K562 (cell line): ENCODE measurements at regions not wholly inside any gene's neighbourhood (a gene's known extent, or its start where the extent isn't known, plus 50 kb on each side); places are given as distances from the start of the nearest gene placed in this dataset.

Experiments used
- ATAC-seq: fragments of 200-7000 bp; cut with Tn5 transposase; 3 replicates; pipeline ENCODE4 v1.9.1; 2020; ENCODE audit warnings: moderate library complexity
- BruUV-seq: library from RNA; stranded (reverse); fragments of 400-500 nt; replicated peaks from 2 replicates; lab custom pipeline; 2021; lab: Mats Ljungman, UMichigan
- CTCF ChIA-PET: fragments of 300-600 bp; formaldehyde crosslinking; extraction: SDS; loops from one replicate; lab custom pipeline; 2021; ENCODE audit warnings: low intra/inter-chr PET ratio; lab: Yijun Ruan, JAX
- POLR2A ChIA-PET: fragments of 300-600, 350-650 bp; sonication (Branson Sonifier 250); formaldehyde crosslinking; extraction: SDS; loops from one replicate; lab custom pipeline; 2021; ENCODE audit warnings: antibody characterized with exemption, inconsistent platforms; lab: Yijun Ruan, JAX
- DNase-seq, 4 experiments: peaks; one replicate each; pipeline versions ENCODE4 v3.0.0 to v3.0.0-alpha.2; 2011 to 2018; ENCODE audit warnings: low spot score in 3 of 4, mixed read lengths in 3 of 4; ENCODE audit errors: extremely low read depth in 1 of 4
- FAIRE-seq: peaks from 2 replicates; lab custom pipeline; 2011; peaks lifted over from hg19 to GRCh38; lab: Jason Lieb, UNC
- H2AFZ ChIP-seq: 2 replicates; pipeline ENCODE4 v1.6.0; 2011; ENCODE audit warnings: low read depth, low read length, control low read depth, inconsistent platforms
- H3K27ac ChIP-seq: fragments of 200-600 bp; 3 replicates; pipeline ENCODE4 v1.8.0; 2011; ENCODE audit warnings: low read depth, mild to moderate bottlenecking, control low read depth, inconsistent platforms, low read length, moderate library complexity, mixed read lengths; ENCODE audit errors: extremely low read depth
- H3K27me3 ChIP-seq, 2 experiments: fragments of 300-600 bp in 1 of 2; 2 replicates in 1 of 2; 3 replicates in 1 of 2; pipeline versions ENCODE4 v1.6.0 to v1.8.0; 2011; ENCODE audit warnings: inconsistent platforms in 2 of 2, low read length in 2 of 2, mild to moderate bottlenecking in 1 of 2, mixed read lengths in 1 of 2, moderate library complexity in 1 of 2; ENCODE audit not compliant: control insufficient read depth in 2 of 2, insufficient read depth in 2 of 2
- H3K36me3 ChIP-seq: fragments of 300-600 bp; 3 replicates; pipeline ENCODE4 v1.8.0; 2011; ENCODE audit warnings: mild to moderate bottlenecking, low read length, inconsistent platforms; ENCODE audit not compliant: control insufficient read depth, insufficient read depth
- H3K4me1 ChIP-seq, 2 experiments: fragments of 200-600 bp in 1 of 2; replicated peaks in 1 of 2; 2 replicates in 1 of 2; 3 replicates in 1 of 2; pipeline versions ENCODE4 v1.5.1 to v1.8.0; 2011; ENCODE audit warnings: inconsistent platforms in 2 of 2, low read length in 2 of 2, mild to moderate bottlenecking in 1 of 2, mixed read lengths in 1 of 2, moderate library complexity in 1 of 2; ENCODE audit not compliant: control insufficient read depth in 2 of 2, insufficient read depth in 2 of 2
- H3K4me2 ChIP-seq: 2 replicates; pipeline ENCODE4 v1.6.1; 2011; ENCODE audit warnings: low read length, control low read depth, inconsistent platforms, mixed read lengths; ENCODE audit not compliant: insufficient read depth
- H3K4me3 ChIP-seq: fragments of 200-600 bp; sonication (generic), shearing (Covaris generic); 2 replicates; pipeline ENCODE4 v1.5.1; 2016; ENCODE audit warnings: control low read depth, inconsistent platforms
- H3K79me2 ChIP-seq: fragments of 200-600 bp; 3 replicates; pipeline ENCODE4 v1.8.0; 2011; ENCODE audit warnings: low read length, inconsistent platforms; ENCODE audit not compliant: control insufficient read depth, insufficient read depth
- H3K9ac ChIP-seq, 2 experiments: 2 replicates each; pipeline versions ENCODE4 v1.6.0 to v1.6.1; 2011; ENCODE audit warnings: low read depth in 2 of 2, low read length in 2 of 2, control low read depth in 1 of 2, inconsistent platforms in 1 of 2, mild to moderate bottlenecking in 1 of 2, mixed read lengths in 1 of 2; ENCODE audit not compliant: insufficient read depth in 1 of 2
- H3K9me1 ChIP-seq: one replicate; pipeline ENCODE4 v1.6.0; 2011; ENCODE audit warnings: inconsistent platforms, mild to moderate bottlenecking, low read length, moderate library complexity; ENCODE audit not compliant: control insufficient read depth, insufficient read depth
- H3K9me3 ChIP-seq: replicated peaks from 2 replicates; pipeline ENCODE4 v1.5.1; 2011; ENCODE audit warnings: low read depth, low read length, inconsistent platforms; ENCODE audit not compliant: control insufficient read depth, insufficient read depth
- H4K20me1 ChIP-seq: replicated peaks from 2 replicates; pipeline ENCODE4 v1.6.1; 2011; ENCODE audit warnings: low read length, inconsistent platforms, mixed read lengths; ENCODE audit not compliant: control insufficient read depth, insufficient read depth
- BMI1 ChIP-seq: fragments of 150-350 bp; IDR thresholded peaks from 2 replicates; pipeline ENCODE4 v1.6.1; 2014; ENCODE audit warnings: low read length
- MYBL2 ChIP-seq, 2 experiments: fragments of 450-650 bp in 1 of 2; sonication (generic) in 1 of 2; formaldehyde crosslinking in 1 of 2; IDR thresholded peaks; 2 replicates each; pipeline versions ENCODE4 v1.6.1 to v1.8.1; 2017 to 2022; ENCODE audit warnings: borderline replicate concordance in 1 of 2, inconsistent platforms in 1 of 2, low read depth in 1 of 2, mild to moderate bottlenecking in 1 of 2, missing genetic modification reagents in 1 of 2, moderate library complexity in 1 of 2
- ZNF830 ChIP-seq: fragments of 250-450 bp; sonication (Bioruptor Pico); IDR thresholded peaks from 2 replicates; pipeline ENCODE4 v1.5.0; 2021; ENCODE audit warnings: mild to moderate bottlenecking
- WGBS: fragments of 100-300 bp; shearing (Covaris generic); methylation state at CpG from one replicate; pipeline ENCODE4 v1.1.6; 2016; ENCODE audit warnings: low coverage, mixed read lengths; ENCODE audit not compliant: insufficient coverage; ENCODE audit errors: missing lambda C conversion rate; 5-methylcytosine and 5-hydroxymethylcytosine counted together
- in situ Hi-C: fragments of 300-500 bp; cut with MboI; formaldehyde crosslinking; loops from 4 replicates; pipeline ENCODE4 v1.15.0; 2018; ENCODE audit warnings: inconsistent platforms, mixed read lengths
- intact Hi-C: fragments of 100-400 bp; cut with micrococcal nuclease; formaldehyde crosslinking; loops from 2 replicates; pipeline ENCODE4 v1.14.2; 2022
- TF ChIP-seq, protein P1 (sequence below): sonication (generic); formaldehyde crosslinking; IDR thresholded peaks from 2 replicates; pipeline ENCODE4 v1.8.0; 2022; ENCODE audit warnings: missing genetic modification reagents, mild to moderate bottlenecking, borderline replicate concordance
- TF ChIP-seq, protein P2 (sequence below): fragments of 250-450 bp; sonication (Bioruptor Pico); IDR thresholded peaks from 2 replicates; pipeline ENCODE4 v1.5.0; 2020; ENCODE audit warnings: mild to moderate bottlenecking
- TF ChIP-seq, protein P3 (sequence below), 2 experiments: IDR thresholded peaks in 1 of 2; conservative IDR thresholded peaks in 1 of 2; 2 replicates each; pipeline ENCODE4 v1.6.1; 2016; ENCODE audit warnings: low read depth in 2 of 2, mild to moderate bottlenecking in 1 of 2, missing compliant biosample characterization in 1 of 2, missing genetic modification characterization in 1 of 2, moderate library complexity in 1 of 2

DNA sequence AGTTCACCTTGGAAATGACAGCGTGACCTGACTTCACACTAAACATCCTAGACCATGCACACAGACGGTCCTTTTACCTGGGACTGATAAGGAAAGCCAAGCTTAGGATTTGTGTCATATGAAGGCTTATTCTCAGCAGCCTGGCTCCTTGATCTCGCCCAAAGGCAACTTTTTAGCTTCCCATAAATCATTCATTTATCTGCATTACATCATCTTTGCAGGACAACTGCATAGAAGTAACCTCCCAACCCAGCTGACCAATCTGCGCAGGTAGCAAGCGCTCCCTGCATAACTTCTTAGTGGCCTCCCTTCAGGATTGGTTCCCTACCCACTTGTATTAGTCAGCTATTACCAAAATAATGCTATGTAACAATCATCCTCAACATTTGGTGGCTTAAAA is 389.9 kb upstream of the PROK2 start (continued):
- no peak for TF ChIP-seq BMI1
- no peak for TF ChIP-seq ZNF830 (CRISPR knock-in tag)
- TF ChIP-seq, protein P1, sequence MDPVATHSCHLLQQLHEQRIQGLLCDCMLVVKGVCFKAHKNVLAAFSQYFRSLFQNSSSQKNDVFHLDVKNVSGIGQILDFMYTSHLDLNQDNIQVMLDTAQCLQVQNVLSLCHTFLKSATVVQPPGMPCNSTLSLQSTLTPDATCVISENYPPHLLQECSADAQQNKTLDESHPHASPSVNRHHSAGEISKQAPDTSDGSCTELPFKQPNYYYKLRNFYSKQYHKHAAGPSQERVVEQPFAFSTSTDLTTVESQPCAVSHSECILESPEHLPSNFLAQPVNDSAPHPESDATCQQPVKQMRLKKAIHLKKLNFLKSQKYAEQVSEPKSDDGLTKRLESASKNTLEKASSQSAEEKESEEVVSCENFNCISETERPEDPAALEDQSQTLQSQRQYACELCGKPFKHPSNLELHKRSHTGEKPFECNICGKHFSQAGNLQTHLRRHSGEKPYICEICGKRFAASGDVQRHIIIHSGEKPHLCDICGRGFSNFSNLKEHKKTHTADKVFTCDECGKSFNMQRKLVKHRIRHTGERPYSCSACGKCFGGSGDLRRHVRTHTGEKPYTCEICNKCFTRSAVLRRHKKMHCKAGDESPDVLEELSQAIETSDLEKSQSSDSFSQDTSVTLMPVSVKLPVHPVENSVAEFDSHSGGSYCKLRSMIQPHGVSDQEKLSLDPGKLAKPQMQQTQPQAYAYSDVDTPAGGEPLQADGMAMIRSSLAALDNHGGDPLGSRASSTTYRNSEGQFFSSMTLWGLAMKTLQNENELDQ (CRISPR knock-in tag) = no peak
- TF ChIP-seq, protein P2, sequence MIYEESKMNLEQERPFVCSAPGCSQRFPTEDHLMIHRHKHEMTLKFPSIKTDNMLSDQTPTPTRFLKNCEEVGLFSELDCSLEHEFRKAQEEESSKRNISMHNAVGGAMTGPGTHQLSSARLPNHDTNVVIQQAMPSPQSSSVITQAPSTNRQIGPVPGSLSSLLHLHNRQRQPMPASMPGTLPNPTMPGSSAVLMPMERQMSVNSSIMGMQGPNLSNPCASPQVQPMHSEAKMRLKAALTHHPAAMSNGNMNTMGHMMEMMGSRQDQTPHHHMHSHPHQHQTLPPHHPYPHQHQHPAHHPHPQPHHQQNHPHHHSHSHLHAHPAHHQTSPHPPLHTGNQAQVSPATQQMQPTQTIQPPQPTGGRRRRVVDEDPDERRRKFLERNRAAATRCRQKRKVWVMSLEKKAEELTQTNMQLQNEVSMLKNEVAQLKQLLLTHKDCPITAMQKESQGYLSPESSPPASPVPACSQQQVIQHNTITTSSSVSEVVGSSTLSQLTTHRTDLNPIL (CRISPR knock-in tag) = no peak

DNA sequence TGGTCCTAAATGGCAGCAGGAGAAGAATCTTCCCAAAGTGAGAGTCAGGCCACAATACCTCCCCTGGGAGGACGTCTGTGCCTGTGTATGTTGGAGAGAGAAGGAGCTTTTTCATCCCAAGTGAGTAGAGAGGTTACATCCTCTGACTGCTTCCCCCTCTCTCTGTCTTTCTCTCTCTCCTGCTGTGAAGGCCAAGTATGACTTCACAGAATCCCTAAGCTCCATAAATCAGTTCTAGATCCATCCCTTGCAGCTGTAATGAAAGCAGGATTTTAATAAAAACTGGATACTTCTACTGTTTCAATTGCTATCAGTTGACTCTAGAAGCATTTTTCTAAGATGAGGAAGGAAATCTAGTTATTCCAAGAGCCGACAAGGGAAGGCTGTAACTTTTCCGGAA is 389.1 kb upstream of the PROK2 start:
- H3K27ac ChIP-seq = no peak overlapping the region
- 29% methylated on average over 3 of the region's 3 CpGs for WGBS
- H3K4me1 ChIP-seq = peaks cover 27 to 50% of the 10 kb centered on the region in 2 experiments
- no peak overlapping the region for H3K9ac ChIP-seq
- ChIA-PET POLR2A (interaction anchor here (0.9 kb wide), 1 partner anchor 90 kb away, joined by 3 read pairs; no protein-coding TSS in a partner anchor), CTCF (no interaction called here)
- DNase-seq (no peak), ATAC-seq (no peak), FAIRE-seq (no peak)
- H3K27me3 ChIP-seq = no peaks in the 10 kb centered on the region
- H3K79me2 ChIP-seq = no peaks in the 10 kb centered on the region
- no peaks in the 10 kb centered on the region for H3K9me3 ChIP-seq
- no peaks in the 10 kb centered on the region for H3K9me1 ChIP-seq
- in situ Hi-C loops = no loop called here
- no peak overlapping the region for H2AFZ ChIP-seq
- no peak overlapping the region for H3K4me3 ChIP-seq
- BruUV-seq = no TSS peak
- H3K4me2 ChIP-seq = no peak overlapping the region
- TF ChIP-seq MYBL2 (IDR thresholded peaks at IDR 0.05; ENCODE audit: low read depth) (no peak), MYBL2 (CRISPR knock-in tag; IDR thresholded peaks at IDR 0.05; ENCODE audit: borderline replicate concordance) (no peak)
- TF ChIP-seq, protein P3, sequence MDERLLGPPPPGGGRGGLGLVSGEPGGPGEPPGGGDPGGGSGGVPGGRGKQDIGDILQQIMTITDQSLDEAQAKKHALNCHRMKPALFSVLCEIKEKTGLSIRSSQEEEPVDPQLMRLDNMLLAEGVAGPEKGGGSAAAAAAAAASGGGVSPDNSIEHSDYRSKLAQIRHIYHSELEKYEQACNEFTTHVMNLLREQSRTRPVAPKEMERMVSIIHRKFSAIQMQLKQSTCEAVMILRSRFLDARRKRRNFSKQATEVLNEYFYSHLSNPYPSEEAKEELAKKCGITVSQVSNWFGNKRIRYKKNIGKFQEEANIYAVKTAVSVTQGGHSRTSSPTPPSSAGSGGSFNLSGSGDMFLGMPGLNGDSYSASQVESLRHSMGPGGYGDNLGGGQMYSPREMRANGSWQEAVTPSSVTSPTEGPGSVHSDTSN (CRISPR knock-in tag; IDR thresholded peaks at IDR 0.05; ENCODE audit: low read depth) = no peak
- TF ChIP-seq, protein P3 (tag; conservative IDR thresholded peaks at IDR 0.05; ENCODE audit: low read depth) = peak; percentile 46; the same call in 1 of the 2 replicates
- intact Hi-C loops = no loop called here
- H4K20me1 ChIP-seq = no peaks in the 10 kb centered on the region
- no peaks in the 10 kb centered on the region; the same call in 2 of the 3 replicates for H3K36me3 ChIP-seq
